Thyroid gland (tissue), 4 donors: ENCODE measurements at regions not wholly inside any gene's neighbourhood (a gene's known extent, or its start where the extent isn't known, plus 50 kb on each side); places are given as distances from the start of the nearest gene placed in this dataset.

Experiments used
- POLR2A ChIP-seq, 2 donors: fragments of 450-650 bp; IDR thresholded peaks; one replicate each; pipeline ENCODE4 v1.6.1; 2017; ENCODE audit warnings: antibody characterized with exemption in 2 of 2, mild to moderate bottlenecking in 2 of 2, moderate library complexity in 1 of 2
- TF ChIP-seq, protein P1 (sequence below), 6 experiments: fragments of 200-600 bp in 3 of 6; fragments of 450-650 bp in 3 of 6; sonication (generic) in 3 of 6; IDR thresholded peaks; one replicate each; pipeline ENCODE4 v1.5.1; 2016 to 2019; ENCODE audit warnings: antibody characterized with exemption in 6 of 6, mild to moderate bottlenecking in 2 of 6, inconsistent platforms in 1 of 6, moderate library complexity in 1 of 6

DNA sequence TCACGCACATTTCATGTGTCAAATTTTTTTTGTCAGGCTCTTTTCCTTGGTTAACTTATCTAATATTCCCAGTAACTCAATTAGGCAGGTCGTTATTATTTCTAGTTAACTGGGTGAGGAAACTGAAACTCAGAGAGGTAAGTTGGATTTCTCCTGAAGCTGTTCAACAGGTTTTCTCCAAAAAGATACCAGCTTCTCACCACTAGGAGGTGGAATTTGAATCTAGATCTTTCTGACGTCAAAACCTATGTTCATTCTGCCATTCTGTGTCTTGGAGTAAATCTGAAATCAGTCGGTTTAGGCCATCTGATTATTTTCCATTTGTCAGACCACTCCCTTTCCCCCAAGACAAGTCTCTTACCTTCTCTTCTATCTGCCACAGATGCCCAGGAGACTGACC lies 572.9 kb downstream of the ACTL7B start:
- TF ChIP-seq POLR2A (IDR thresholded peaks at IDR 0.05) = no peak
- TF ChIP-seq, protein P1, sequence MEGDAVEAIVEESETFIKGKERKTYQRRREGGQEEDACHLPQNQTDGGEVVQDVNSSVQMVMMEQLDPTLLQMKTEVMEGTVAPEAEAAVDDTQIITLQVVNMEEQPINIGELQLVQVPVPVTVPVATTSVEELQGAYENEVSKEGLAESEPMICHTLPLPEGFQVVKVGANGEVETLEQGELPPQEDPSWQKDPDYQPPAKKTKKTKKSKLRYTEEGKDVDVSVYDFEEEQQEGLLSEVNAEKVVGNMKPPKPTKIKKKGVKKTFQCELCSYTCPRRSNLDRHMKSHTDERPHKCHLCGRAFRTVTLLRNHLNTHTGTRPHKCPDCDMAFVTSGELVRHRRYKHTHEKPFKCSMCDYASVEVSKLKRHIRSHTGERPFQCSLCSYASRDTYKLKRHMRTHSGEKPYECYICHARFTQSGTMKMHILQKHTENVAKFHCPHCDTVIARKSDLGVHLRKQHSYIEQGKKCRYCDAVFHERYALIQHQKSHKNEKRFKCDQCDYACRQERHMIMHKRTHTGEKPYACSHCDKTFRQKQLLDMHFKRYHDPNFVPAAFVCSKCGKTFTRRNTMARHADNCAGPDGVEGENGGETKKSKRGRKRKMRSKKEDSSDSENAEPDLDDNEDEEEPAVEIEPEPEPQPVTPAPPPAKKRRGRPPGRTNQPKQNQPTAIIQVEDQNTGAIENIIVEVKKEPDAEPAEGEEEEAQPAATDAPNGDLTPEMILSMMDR (IDR thresholded peaks at IDR 0.05) = peak in 1 of 6 experiments; percentile 15
